Endodermal cell (in vitro differentiated cells): ENCODE measurements at regions not wholly inside any gene's neighbourhood (a gene's known extent, or its start where the extent isn't known, plus 50 kb on each side); places are given as distances from the start of the nearest gene placed in this dataset.

Experiments used
- DNase-seq: peaks from one replicate; pipeline ENCODE4 v3.0.0-alpha.2; 2017
- H3K27ac ChIP-seq: 2 replicates; pipeline ENCODE4 v1.5.1; 2013; ENCODE audit warnings: mild to moderate bottlenecking, low read depth, low read length, moderate library complexity
- H3K27me3 ChIP-seq: 2 replicates; pipeline ENCODE4 v1.6.1; 2013; ENCODE audit warnings: mild to moderate bottlenecking, low read length, moderate library complexity; ENCODE audit not compliant: insufficient read depth, control insufficient read depth, poor library complexity, severe bottlenecking
- H3K36me3 ChIP-seq: 2 replicates; pipeline ENCODE4 v1.7.0; 2013; ENCODE audit warnings: mild to moderate bottlenecking, low read length, moderate library complexity; ENCODE audit not compliant: control insufficient read depth, insufficient read depth
- H3K4me1 ChIP-seq: one replicate; pipeline ENCODE4 v1.7.0; 2013; ENCODE audit warnings: low read length; ENCODE audit not compliant: control insufficient read depth, insufficient read depth
- H3K4me3 ChIP-seq: 2 replicates; pipeline ENCODE4 v1.5.1; 2013; ENCODE audit warnings: mild to moderate bottlenecking, low read length, moderate library complexity
- H3K9ac ChIP-seq: 2 replicates; pipeline ENCODE4 v1.6.1; 2013; ENCODE audit warnings: mild to moderate bottlenecking, low read length, moderate library complexity; ENCODE audit not compliant: poor library complexity, severe bottlenecking; ENCODE audit errors: extremely low read depth
- H3K9me3 ChIP-seq: 2 replicates; pipeline ENCODE4 v1.6.1; 2013; ENCODE audit warnings: mild to moderate bottlenecking, low read length, moderate library complexity; ENCODE audit not compliant: control insufficient read depth
- H3K27ac Mint-ChIP-seq: 2 replicates; pipeline ENCODE4 v1.8.0; 2020; ENCODE audit warnings: mixed read lengths
- H3K27me3 Mint-ChIP-seq: 2 replicates; pipeline ENCODE4 v1.8.0; 2021; ENCODE audit warnings: mild to moderate bottlenecking, mixed read lengths; ENCODE audit not compliant: insufficient read depth
- H3K36me3 Mint-ChIP-seq: 2 replicates; pipeline ENCODE4 v1.8.0; 2020; ENCODE audit warnings: low read depth, mixed read lengths
- H3K4me1 Mint-ChIP-seq: 2 replicates; pipeline ENCODE4 v1.8.0; 2020; ENCODE audit warnings: mixed read lengths
- H3K4me3 Mint-ChIP-seq: 2 replicates; pipeline ENCODE4 v1.8.0; 2020; ENCODE audit warnings: mild to moderate bottlenecking, moderate library complexity, mixed read lengths
- H3K9me3 Mint-ChIP-seq: 2 replicates; pipeline ENCODE4 v1.8.0; 2020; ENCODE audit warnings: mild to moderate bottlenecking, mixed read lengths
- CTCF ChIP-seq: fragments of 200-600 bp; sonication (generic); conservative IDR thresholded peaks from 2 replicates; pipeline ENCODE4 v1.5.0; 2021; ENCODE audit warnings: antibody characterized with exemption, mild to moderate bottlenecking
- WGBS, 2 experiments: methylation state at CpG; one replicate each; pipeline versions ENCODE4 v1.1.5 to v1.1.7; 2013; ENCODE audit warnings: missing lambda C conversion rate in 2 of 2, mixed read lengths in 1 of 2; ENCODE audit not compliant: insufficient coverage in 1 of 2, insufficient read length in 1 of 2; 5-methylcytosine and 5-hydroxymethylcytosine counted together

DNA sequence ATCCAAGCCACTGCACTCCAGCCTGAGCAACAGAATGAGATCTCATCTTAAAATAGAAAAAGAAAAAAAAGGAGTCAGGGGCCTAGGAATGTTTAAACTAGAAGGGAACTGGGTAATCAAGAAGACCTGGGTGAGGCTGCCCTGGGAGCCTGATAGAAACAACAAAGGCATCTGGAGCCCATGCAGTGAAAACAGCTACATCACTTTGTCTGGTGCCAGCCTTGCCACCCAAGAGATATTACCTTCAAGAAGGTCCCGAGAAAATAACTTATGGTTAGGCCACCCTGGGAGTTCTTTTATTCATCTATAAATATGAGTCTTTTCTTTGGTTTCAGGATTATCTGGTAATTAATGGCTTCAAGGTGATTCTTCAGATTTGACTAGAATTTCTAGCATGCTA is 412.1 kb downstream of the METTL15 start:
- Histone ChIP-seq H3K9ac (no peak overlapping the region), H3K4me1 (no peaks in the 10 kb centered on the region), H3K27ac (no peak overlapping the region), H3K9me3 (peaks cover 11% of the 10 kb centered on the region), H3K27me3 (no peaks in the 10 kb centered on the region), H3K36me3 (no peaks in the 10 kb centered on the region), H3K4me3 (no peak overlapping the region)
- H3K36me3 Mint-ChIP-seq = no peaks in the 10 kb centered on the region
- no peaks in the 10 kb centered on the region for H3K4me1 Mint-ChIP-seq
- H3K9me3 Mint-ChIP-seq = peaks cover 18% of the 10 kb centered on the region
- WGBS, 2 experiments = 100% methylated on average over 1 of the region's 1 CpG; no CpG with 5 or more reads in 1 of the 2 experiments
- no peak overlapping the region for H3K4me3 Mint-ChIP-seq
- DNase-seq = no peak
- TF ChIP-seq CTCF = no peak
- H3K27ac Mint-ChIP-seq = no peak overlapping the region
- peaks cover 19% of the 10 kb centered on the region for H3K27me3 Mint-ChIP-seq

DNA sequence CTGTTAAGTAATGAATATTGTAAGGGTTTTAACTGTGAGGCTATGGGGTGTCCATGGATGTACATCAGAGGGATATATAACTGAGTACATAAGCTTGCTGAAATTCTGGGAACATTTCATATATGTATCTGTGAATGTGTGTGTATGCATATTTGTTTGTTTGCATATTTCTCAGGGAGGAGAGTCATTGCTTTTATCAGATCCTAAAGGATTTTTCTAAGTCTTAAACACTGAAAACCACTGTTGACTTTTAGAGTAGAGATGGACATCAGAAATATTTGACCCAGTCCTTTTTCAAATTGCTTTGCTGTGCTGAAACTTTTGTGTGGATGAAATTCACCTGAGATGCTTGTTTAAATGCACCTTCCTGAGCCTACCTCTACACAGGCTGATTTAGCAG is 410.6 kb downstream of the METTL15 start:
- Histone ChIP-seq H3K4me3 (no peak overlapping the region), H3K27me3 (no peaks in the 10 kb centered on the region), H3K9me3 (peaks cover 6% of the 10 kb centered on the region), H3K36me3 (no peaks in the 10 kb centered on the region), H3K4me1 (no peaks in the 10 kb centered on the region), H3K27ac (no peak overlapping the region), H3K9ac (no peak overlapping the region)
- peaks cover 11% of the 10 kb centered on the region for H3K27me3 Mint-ChIP-seq
- H3K27ac Mint-ChIP-seq = no peak overlapping the region
- TF ChIP-seq CTCF = no peak
- H3K4me3 Mint-ChIP-seq = no peak overlapping the region
- H3K9me3 Mint-ChIP-seq = peaks cover 11% of the 10 kb centered on the region
- H3K36me3 Mint-ChIP-seq = no peaks in the 10 kb centered on the region
- H3K4me1 Mint-ChIP-seq = no peaks in the 10 kb centered on the region
- DNase-seq = no peak

GRCh38 chr11:28517621-28518020 is 409.4 kb downstream of the METTL15 start:
- WGBS, 2 experiments = 61 to 63% methylated on average over 4 to 5 of the region's 5 CpGs
- Mint-ChIP-seq H3K36me3 (peaks cover 7% of the 10 kb centered on the region), H3K4me3 (no peak overlapping the region), H3K27ac (no peak overlapping the region), H3K27me3 (peaks cover 11% of the 10 kb centered on the region), H3K9me3 (peaks cover 19% of the 10 kb centered on the region), H3K4me1 (no peaks in the 10 kb centered on the region)
- Histone ChIP-seq H3K4me3 (no peak overlapping the region), H3K9me3 (peaks cover 15% of the 10 kb centered on the region), H3K4me1 (no peaks in the 10 kb centered on the region), H3K9ac (no peak overlapping the region), H3K27me3 (no peaks in the 10 kb centered on the region), H3K36me3 (no peaks in the 10 kb centered on the region), H3K27ac (no peak overlapping the region)
- TF ChIP-seq CTCF = no peak
- DNase-seq = no peak
